Lower leg skin (tissue), 3 donors: ENCODE measurements at regions not wholly inside any gene's neighbourhood (a gene's known extent, or its start where the extent isn't known, plus 50 kb on each side); places are given as distances from the start of the nearest gene placed in this dataset.

Experiments
- POLR2A ChIP-seq, 2 donors: fragments of 450-650 bp; IDR thresholded peaks; one replicate each; pipeline ENCODE4 v1.6.1; 2016 to 2017; ENCODE audit warnings: antibody characterized with exemption in 2 of 2, mild to moderate bottlenecking in 1 of 2, moderate library complexity in 1 of 2
- TF ChIP-seq, protein P1 (sequence below), 3 donors: fragments of 450-650 bp; IDR thresholded peaks; one replicate each; pipeline ENCODE4 v1.5.1; 2016; ENCODE audit warnings: antibody characterized with exemption in 3 of 3, mild to moderate bottlenecking in 3 of 3, moderate library complexity in 2 of 3

DNA sequence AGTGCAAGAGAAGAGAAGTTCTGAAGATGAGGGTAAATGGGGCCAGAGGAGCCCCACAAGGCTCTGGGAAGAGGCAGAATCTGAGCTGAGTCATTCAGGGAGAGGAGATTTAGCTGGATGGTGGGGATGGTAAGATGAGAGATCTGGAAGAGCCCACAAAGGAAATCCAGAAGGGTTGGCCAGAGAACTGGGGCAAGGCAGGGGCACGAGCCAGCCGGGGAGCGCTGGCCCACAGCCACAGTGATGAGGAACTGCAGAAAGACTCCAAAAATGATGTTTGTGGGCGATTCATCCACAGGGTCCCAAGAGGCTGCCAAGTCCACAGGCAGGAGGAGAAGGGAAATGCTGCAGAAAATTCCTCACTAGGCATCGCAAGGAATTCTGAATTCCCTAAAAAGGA is 75.9 kb upstream of the ATP2B2 start:
- TF ChIP-seq POLR2A (IDR thresholded peaks at IDR 0.05) = no peak
- TF ChIP-seq, protein P1, sequence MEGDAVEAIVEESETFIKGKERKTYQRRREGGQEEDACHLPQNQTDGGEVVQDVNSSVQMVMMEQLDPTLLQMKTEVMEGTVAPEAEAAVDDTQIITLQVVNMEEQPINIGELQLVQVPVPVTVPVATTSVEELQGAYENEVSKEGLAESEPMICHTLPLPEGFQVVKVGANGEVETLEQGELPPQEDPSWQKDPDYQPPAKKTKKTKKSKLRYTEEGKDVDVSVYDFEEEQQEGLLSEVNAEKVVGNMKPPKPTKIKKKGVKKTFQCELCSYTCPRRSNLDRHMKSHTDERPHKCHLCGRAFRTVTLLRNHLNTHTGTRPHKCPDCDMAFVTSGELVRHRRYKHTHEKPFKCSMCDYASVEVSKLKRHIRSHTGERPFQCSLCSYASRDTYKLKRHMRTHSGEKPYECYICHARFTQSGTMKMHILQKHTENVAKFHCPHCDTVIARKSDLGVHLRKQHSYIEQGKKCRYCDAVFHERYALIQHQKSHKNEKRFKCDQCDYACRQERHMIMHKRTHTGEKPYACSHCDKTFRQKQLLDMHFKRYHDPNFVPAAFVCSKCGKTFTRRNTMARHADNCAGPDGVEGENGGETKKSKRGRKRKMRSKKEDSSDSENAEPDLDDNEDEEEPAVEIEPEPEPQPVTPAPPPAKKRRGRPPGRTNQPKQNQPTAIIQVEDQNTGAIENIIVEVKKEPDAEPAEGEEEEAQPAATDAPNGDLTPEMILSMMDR (IDR thresholded peaks at IDR 0.05) = no peak
